NT2/D1 (cell line): ENCODE measurements at regions not wholly inside any gene's neighbourhood (a gene's known extent, or its start where the extent isn't known, plus 50 kb on each side); places are given as distances from the start of the nearest gene placed in this dataset.

Experiments
- SUZ12 ChIP-seq: IDR thresholded peaks from 2 replicates; pipeline ENCODE4 v1.6.1; 2011; ENCODE audit not compliant: insufficient read length, insufficient read depth; ENCODE audit errors: extremely low read depth
- ZNF274 ChIP-seq: IDR thresholded peaks from 2 replicates; pipeline ENCODE4 v1.6.1; 2011; ENCODE audit warnings: mild to moderate bottlenecking, low read depth, low read length

GRCh38 chr21:38740090-38740489 lies 65.6 kb upstream of the ETS2 start:
- TF ChIP-seq SUZ12 = no peak
- TF ChIP-seq ZNF274 = no peak
